ENCODE measurements at regions not wholly inside any gene's neighbourhood (a gene's known extent, or its start where the extent isn't known, plus 50 kb on each side); places are given as distances from the start of the nearest gene placed in this dataset.

DNA sequence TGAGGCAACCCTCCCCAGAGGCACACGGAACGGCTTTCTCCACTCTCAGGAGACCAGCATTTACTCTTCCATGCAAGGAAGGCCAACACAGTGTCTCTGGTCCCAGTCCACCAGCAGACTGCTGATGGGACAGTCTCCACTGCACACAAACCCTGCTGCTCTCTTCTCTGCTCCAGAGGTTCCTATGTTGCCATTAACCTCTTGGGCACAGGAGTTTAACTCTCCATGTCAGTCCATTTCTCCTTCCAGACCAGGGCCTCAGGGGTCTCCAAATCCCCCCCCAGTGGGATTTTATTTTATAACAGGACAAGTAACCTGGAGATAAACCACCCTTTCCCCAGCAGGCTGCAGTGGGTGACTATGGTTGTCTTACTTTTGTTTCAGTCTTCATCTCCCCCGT lies 452.5 kb downstream of the GADD45G start:
- Histone ChIP-seq H3K4me3 (ENCODE audit: control insufficient read depth in 2 of 3, extremely low read depth in 1 of 3, insufficient read depth in 2 of 3, low read depth in 1 of 3, low read length in 3 of 3) (no peak overlapping the region), H3K4me1 (ENCODE audit: control insufficient read depth, extremely low read depth, insufficient read depth, low read length) (no peaks in the 10 kb centered on the region), H4K20me1 (ENCODE audit: control insufficient read depth, extremely low read depth, insufficient read depth, low read length) (no peaks in the 10 kb centered on the region), H3K27ac (ENCODE audit: control insufficient read depth, insufficient read depth, low read length) (no peak overlapping the region), H3K36me3 (ENCODE audit: control insufficient read depth in 2 of 2, extremely low read depth in 1 of 2, insufficient read depth in 2 of 2, low read length in 2 of 2) (no peaks in the 10 kb centered on the region), H3K79me2 (ENCODE audit: control insufficient read depth, insufficient read depth, low read length) (no peaks in the 10 kb centered on the region), H3K9me1 (ENCODE audit: control insufficient read depth, extremely low read depth, insufficient read depth, low read length) (no peaks in the 10 kb centered on the region), H3K27me3 (ENCODE audit: control insufficient read depth, extremely low read depth, insufficient read depth, low read length) (peaks cover 16% of the 10 kb centered on the region), H3K9ac (ENCODE audit: control insufficient read depth, extremely low read depth, insufficient read depth, low read length) (no peak overlapping the region), H3K4me2 (ENCODE audit: control insufficient read depth, extremely low read depth, insufficient read depth, low read depth, low read length) (no peak overlapping the region), H3K9me3 (ENCODE audit: control insufficient read depth, low read depth, low read length) (no peaks in the 10 kb centered on the region), H2AFZ (ENCODE audit: control insufficient read depth, low read length) (no peak overlapping the region)
- dilution Hi-C loops (cut with MboI; ENCODE audit: extremely low pct_ligation_motif_present, low sequenced_read_pairs), result no loop called here
- TF ChIP-seq, protein P1, sequence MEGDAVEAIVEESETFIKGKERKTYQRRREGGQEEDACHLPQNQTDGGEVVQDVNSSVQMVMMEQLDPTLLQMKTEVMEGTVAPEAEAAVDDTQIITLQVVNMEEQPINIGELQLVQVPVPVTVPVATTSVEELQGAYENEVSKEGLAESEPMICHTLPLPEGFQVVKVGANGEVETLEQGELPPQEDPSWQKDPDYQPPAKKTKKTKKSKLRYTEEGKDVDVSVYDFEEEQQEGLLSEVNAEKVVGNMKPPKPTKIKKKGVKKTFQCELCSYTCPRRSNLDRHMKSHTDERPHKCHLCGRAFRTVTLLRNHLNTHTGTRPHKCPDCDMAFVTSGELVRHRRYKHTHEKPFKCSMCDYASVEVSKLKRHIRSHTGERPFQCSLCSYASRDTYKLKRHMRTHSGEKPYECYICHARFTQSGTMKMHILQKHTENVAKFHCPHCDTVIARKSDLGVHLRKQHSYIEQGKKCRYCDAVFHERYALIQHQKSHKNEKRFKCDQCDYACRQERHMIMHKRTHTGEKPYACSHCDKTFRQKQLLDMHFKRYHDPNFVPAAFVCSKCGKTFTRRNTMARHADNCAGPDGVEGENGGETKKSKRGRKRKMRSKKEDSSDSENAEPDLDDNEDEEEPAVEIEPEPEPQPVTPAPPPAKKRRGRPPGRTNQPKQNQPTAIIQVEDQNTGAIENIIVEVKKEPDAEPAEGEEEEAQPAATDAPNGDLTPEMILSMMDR (optimal IDR thresholded peaks at IDR 0.05 in 1 of 3, IDR thresholded peaks at IDR 0.05 in 1 of 3, conservative IDR thresholded peaks at IDR 0.05 in 1 of 3; ENCODE audit: extremely low read depth in 1 of 3, insufficient read depth in 2 of 3, low read length in 3 of 3), result no peak
- TF ChIP-seq EZH2 (IDR thresholded peaks at IDR 0.05; ENCODE audit: low read length), result no peak
- no peak for DNase-seq (ENCODE audit: low read depth, low spot score)
- FAIRE-seq, result no peak

DNA sequence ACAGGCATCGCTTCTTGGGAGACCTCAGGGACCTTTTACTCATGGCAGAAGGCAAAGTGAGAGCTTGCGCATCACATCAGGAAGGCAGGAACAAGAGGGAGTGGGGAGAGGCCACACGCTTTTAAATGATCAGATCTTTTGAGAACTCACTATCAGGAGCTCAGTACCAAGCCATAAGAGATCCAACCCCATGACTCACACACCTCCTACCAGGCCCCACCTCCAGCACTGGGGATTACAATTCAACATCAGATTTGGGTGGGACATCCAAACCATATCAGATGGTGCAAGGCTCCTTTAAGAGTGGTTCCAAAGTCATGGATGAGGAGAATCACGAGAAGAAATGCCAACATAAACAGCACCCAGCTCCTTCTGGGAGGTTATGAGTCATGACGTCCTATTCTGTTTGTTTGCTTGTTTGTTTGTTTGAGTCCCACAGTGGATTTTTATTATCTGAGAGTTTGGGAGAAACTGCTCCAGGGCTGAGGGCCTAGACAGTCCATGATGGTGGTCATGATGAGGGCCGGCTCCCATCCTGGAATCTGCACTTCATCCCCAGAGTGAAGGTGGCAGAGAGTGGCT lies 453.5 kb downstream of the GADD45G start:
- Histone ChIP-seq H3K27ac (ENCODE audit: control insufficient read depth, insufficient read depth, low read length) (no peak overlapping the region), H3K9ac (ENCODE audit: control insufficient read depth, extremely low read depth, insufficient read depth, low read length) (no peak overlapping the region), H3K27me3 (ENCODE audit: control insufficient read depth, extremely low read depth, insufficient read depth, low read length) (peaks cover 16% of the 10 kb centered on the region), H3K9me1 (ENCODE audit: control insufficient read depth, extremely low read depth, insufficient read depth, low read length) (no peaks in the 10 kb centered on the region), H2AFZ (ENCODE audit: control insufficient read depth, low read length) (no peak overlapping the region), H3K36me3 (ENCODE audit: control insufficient read depth in 2 of 2, extremely low read depth in 1 of 2, insufficient read depth in 2 of 2, low read length in 2 of 2) (no peaks in the 10 kb centered on the region), H3K4me3 (ENCODE audit: control insufficient read depth in 2 of 3, extremely low read depth in 1 of 3, insufficient read depth in 2 of 3, low read depth in 1 of 3, low read length in 3 of 3) (no peak overlapping the region), H3K4me2 (ENCODE audit: control insufficient read depth, extremely low read depth, insufficient read depth, low read depth, low read length) (no peak overlapping the region), H3K79me2 (ENCODE audit: control insufficient read depth, insufficient read depth, low read length) (no peaks in the 10 kb centered on the region), H3K4me1 (ENCODE audit: control insufficient read depth, extremely low read depth, insufficient read depth, low read length) (no peaks in the 10 kb centered on the region), H4K20me1 (ENCODE audit: control insufficient read depth, extremely low read depth, insufficient read depth, low read length) (no peaks in the 10 kb centered on the region), H3K9me3 (ENCODE audit: control insufficient read depth, low read depth, low read length) (no peaks in the 10 kb centered on the region)
- DNase-seq (ENCODE audit: low read depth, low spot score) (no peak), FAIRE-seq (no peak)
- TF ChIP-seq EZH2 (IDR thresholded peaks at IDR 0.05; ENCODE audit: low read length), result no peak
- TF ChIP-seq, protein P1 (optimal IDR thresholded peaks at IDR 0.05 in 1 of 3, IDR thresholded peaks at IDR 0.05 in 1 of 3, conservative IDR thresholded peaks at IDR 0.05 in 1 of 3; ENCODE audit: extremely low read depth in 1 of 3, insufficient read depth in 2 of 3, low read length in 3 of 3), result no peak
- dilution Hi-C loops (cut with MboI; ENCODE audit: extremely low pct_ligation_motif_present, low sequenced_read_pairs), result no loop called here

Measured in keratinocyte (primary cell).